Neuronal stem cell (in vitro differentiated cells): ENCODE measurements at regions not wholly inside any gene's neighbourhood (a gene's known extent, or its start where the extent isn't known, plus 50 kb on each side); places are given as distances from the start of the nearest gene placed in this dataset.

Experiments
- DNase-seq: peaks from one replicate; pipeline ENCODE4 v3.0.0-alpha.2; 2013; ENCODE audit warnings: low spot score
- H2AFZ ChIP-seq: one replicate; pipeline ENCODE4 v1.6.1; 2013; ENCODE audit warnings: mild to moderate bottlenecking, low read length, inconsistent platforms
- H2AK5ac ChIP-seq: 2 replicates; pipeline ENCODE4 v1.6.1; 2013; ENCODE audit warnings: low read depth, mild to moderate bottlenecking, inconsistent platforms, low read length, moderate library complexity, mixed read lengths
- H2BK120ac ChIP-seq: 2 replicates; pipeline ENCODE4 v1.6.1; 2013; ENCODE audit warnings: low read depth, mild to moderate bottlenecking, inconsistent platforms, low read length, moderate library complexity, mixed read lengths
- H2BK12ac ChIP-seq: one replicate; pipeline ENCODE4 v1.6.1; 2013; ENCODE audit warnings: low read length, inconsistent platforms
- H2BK15ac ChIP-seq: 2 replicates; pipeline ENCODE4 v1.6.1; 2013; ENCODE audit warnings: mild to moderate bottlenecking, low read length, inconsistent platforms, mixed read lengths
- H2BK5ac ChIP-seq: one replicate; pipeline ENCODE4 v1.6.1; 2013; ENCODE audit warnings: inconsistent platforms, mild to moderate bottlenecking, low read length, moderate library complexity
- H3K14ac ChIP-seq: one replicate; pipeline ENCODE4 v1.6.1; 2013; ENCODE audit warnings: low read length, inconsistent platforms
- H3K18ac ChIP-seq: 2 replicates; pipeline ENCODE4 v1.6.1; 2013; ENCODE audit warnings: low read length, inconsistent platforms
- H3K23ac ChIP-seq: 2 replicates; pipeline ENCODE4 v1.6.1; 2013; ENCODE audit warnings: low read depth, mild to moderate bottlenecking, mixed read lengths, low read length, inconsistent platforms; ENCODE audit not compliant: poor library complexity
- H3K27ac ChIP-seq: replicated peaks from 3 replicates; pipeline ENCODE4 v1.5.1; 2013; ENCODE audit warnings: low read length, inconsistent platforms
- H3K27me3 ChIP-seq, 3 experiments: 2 replicates each; pipeline ENCODE4 v1.6.1; 2013; ENCODE audit warnings: low read length in 3 of 3, mild to moderate bottlenecking in 2 of 3, inconsistent platforms in 1 of 3, low read depth in 1 of 3, mixed read lengths in 1 of 3, moderate library complexity in 1 of 3; ENCODE audit not compliant: control insufficient read depth in 3 of 3, insufficient read depth in 3 of 3
- H3K36me3 ChIP-seq, 2 donors: replicated peaks in 1 of 2; 2 replicates each; pipeline ENCODE4 v1.6.1; 2013; ENCODE audit warnings: low read length in 2 of 2; ENCODE audit not compliant: control insufficient read depth in 2 of 2, insufficient read depth in 2 of 2
- H3K4ac ChIP-seq: 2 replicates; pipeline ENCODE4 v1.6.1; 2013; ENCODE audit warnings: inconsistent platforms, mild to moderate bottlenecking, low read length, moderate library complexity
- H3K4me1 ChIP-seq, 2 donors: 1 replicate in 1 of 2; 2 replicates in 1 of 2; pipeline ENCODE4 v1.6.1; 2013; ENCODE audit warnings: low read length in 2 of 2, low read depth in 1 of 2; ENCODE audit not compliant: control insufficient read depth in 2 of 2, insufficient read depth in 1 of 2
- H3K4me2 ChIP-seq: one replicate; pipeline ENCODE4 v1.6.1; 2013; ENCODE audit warnings: mild to moderate bottlenecking, low read length, inconsistent platforms; ENCODE audit not compliant: insufficient read depth, poor library complexity, severe bottlenecking
- H3K4me3 ChIP-seq, 2 donors: 2 replicates each; pipeline ENCODE4 v1.5.1; 2013; ENCODE audit warnings: low read length in 2 of 2, mild to moderate bottlenecking in 2 of 2, inconsistent platforms in 1 of 2, moderate library complexity in 1 of 2
- H3K79me1 ChIP-seq: one replicate; pipeline ENCODE4 v1.6.1; 2013; ENCODE audit warnings: low read depth, mild to moderate bottlenecking, inconsistent platforms, low read length, moderate library complexity
- H3K9ac ChIP-seq: one replicate; pipeline ENCODE4 v1.6.1; 2013; ENCODE audit warnings: mild to moderate bottlenecking, low read depth, low read length, inconsistent platforms; ENCODE audit not compliant: poor library complexity
- H3K9me3 ChIP-seq, 2 donors: replicated peaks in 1 of 2; 2 replicates each; pipeline versions ENCODE3 to v1.6.1; 2013; ENCODE audit warnings: low read length in 2 of 2, mild to moderate bottlenecking in 2 of 2, inconsistent platforms in 1 of 2, low read depth in 1 of 2, mixed read lengths in 1 of 2, moderate library complexity in 1 of 2; ENCODE audit not compliant: control insufficient read depth in 2 of 2, insufficient read depth in 1 of 2
- H4K8ac ChIP-seq: one replicate; pipeline ENCODE4 v1.6.1; 2013; ENCODE audit warnings: low read depth, mild to moderate bottlenecking, inconsistent platforms, low read length, moderate library complexity
- H4K91ac ChIP-seq: one replicate; pipeline ENCODE4 v1.6.1; 2013; ENCODE audit warnings: low read length, low read depth, mild to moderate bottlenecking, inconsistent platforms; ENCODE audit not compliant: poor library complexity
- WGBS, 2 donors: extraction: QIAGEN DNeasy Blood & Tissue Kit; methylation state at CpG; one replicate each; pipeline ENCODE4 v1.1.7; 2013; ENCODE audit warnings: missing lambda C conversion rate in 2 of 2, mixed read lengths in 1 of 2; ENCODE audit not compliant: insufficient read length in 2 of 2, insufficient replicate concordance in 1 of 2; ENCODE audit errors: extremely low coverage in 2 of 2; 5-methylcytosine and 5-hydroxymethylcytosine counted together

- H3K9me3 ChIP-seq: no peaks in the 10 kb centered on the region
- no peak overlapping the region for H3K9ac ChIP-seq
- no peaks in the 10 kb centered on the region for H3K36me3 ChIP-seq
- no peak overlapping the region for H2BK120ac ChIP-seq
- no peaks in the 10 kb centered on the region for H3K4me1 ChIP-seq
- no peak overlapping the region for H2BK12ac ChIP-seq
- no peak overlapping the region for H2BK5ac ChIP-seq
- WGBS, 2 donors: no CpG with 5 or more reads among the region's 2 CpGs
- no peak overlapping the region for H4K8ac ChIP-seq
- H3K18ac ChIP-seq: no peak overlapping the region
- no peak overlapping the region for H2AK5ac ChIP-seq
- no peak overlapping the region for H3K4me3 ChIP-seq
- no peak for DNase-seq
- H3K4ac ChIP-seq: no peak overlapping the region
- H3K4me2 ChIP-seq: no peak overlapping the region
- no peak overlapping the region for H4K91ac ChIP-seq
- H2AFZ ChIP-seq: no peak overlapping the region
- H3K79me1 ChIP-seq: no peaks in the 10 kb centered on the region
- H2BK15ac ChIP-seq: no peak overlapping the region
- H3K27me3 ChIP-seq: no peaks in the 10 kb centered on the region
- no peak overlapping the region for H3K23ac ChIP-seq
- no peak overlapping the region for H3K27ac ChIP-seq
- H3K14ac ChIP-seq: no peak overlapping the region
Observed at GRCh38 chr16:49953090-49953489, 71.9 kb upstream of the CNEP1R1 start.

- no peaks in the 10 kb centered on the region for H3K79me1 ChIP-seq
- no peaks in the 10 kb centered on the region for H3K36me3 ChIP-seq
- no peak overlapping the region for H2BK15ac ChIP-seq
- H3K14ac ChIP-seq: no peak overlapping the region
- H2BK5ac ChIP-seq: no peak overlapping the region
- no peak overlapping the region for H3K4ac ChIP-seq
- WGBS, 2 donors: no CpG with 5 or more reads among the region's 1 CpG
- H3K4me1 ChIP-seq: peaks cover 0 to 2% of the 10 kb centered on the region in 2 donors
- H3K23ac ChIP-seq: no peak overlapping the region
- peaks cover 0 to 10% (median 2%) of the 10 kb centered on the region in 3 experiments for H3K27me3 ChIP-seq
- no peak overlapping the region for H4K8ac ChIP-seq
- no peak overlapping the region for H2BK120ac ChIP-seq
- H2AFZ ChIP-seq: peak overlapping the region; percentile 45
- no peak overlapping the region for H3K18ac ChIP-seq
- H3K9ac ChIP-seq: no peak overlapping the region
- H2AK5ac ChIP-seq: no peak overlapping the region
- DNase-seq: no peak
- no peak overlapping the region for H4K91ac ChIP-seq
- H3K27ac ChIP-seq: no peak overlapping the region
- no peak overlapping the region for H2BK12ac ChIP-seq
- no peak overlapping the region for H3K4me3 ChIP-seq
- no peaks in the 10 kb centered on the region for H3K9me3 ChIP-seq
- no peak overlapping the region for H3K4me2 ChIP-seq
Observed at GRCh38 chr16:49955858-49956257, 69.2 kb upstream of the CNEP1R1 start.

- DNase-seq: no peak
- no peak overlapping the region for H3K27ac ChIP-seq
- no peak overlapping the region for H2AFZ ChIP-seq
- H4K8ac ChIP-seq: no peak overlapping the region
- no peak overlapping the region for H3K9ac ChIP-seq
- no peak overlapping the region for H3K4ac ChIP-seq
- no peak overlapping the region for H3K23ac ChIP-seq
- no peak overlapping the region for H2BK120ac ChIP-seq
- no peak overlapping the region for H4K91ac ChIP-seq
- H2AK5ac ChIP-seq: no peak overlapping the region
- H3K4me1 ChIP-seq: peaks cover 0 to 2% of the 10 kb centered on the region in 2 donors
- no peaks in the 10 kb centered on the region for H3K79me1 ChIP-seq
- H3K4me2 ChIP-seq: no peak overlapping the region
- H3K27me3 ChIP-seq: peaks cover 0 to 10% (median 2%) of the 10 kb centered on the region in 3 experiments
- H2BK5ac ChIP-seq: no peak overlapping the region
- no peaks in the 10 kb centered on the region for H3K36me3 ChIP-seq
- H2BK15ac ChIP-seq: no peak overlapping the region
- no CpG with 5 or more reads among the region's 4 CpGs for WGBS, 2 donors
- no peak overlapping the region for H3K14ac ChIP-seq
- no peaks in the 10 kb centered on the region for H3K9me3 ChIP-seq
- no peak overlapping the region for H2BK12ac ChIP-seq
- H3K18ac ChIP-seq: no peak overlapping the region
- no peak overlapping the region for H3K4me3 ChIP-seq
Observed at GRCh38 chr16:49956915-49957314, 68.1 kb upstream of the CNEP1R1 start.

- Histone ChIP-seq H2AFZ (no peak overlapping the region), H2BK12ac (no peak overlapping the region), H3K27me3 (peaks cover 0 to 10% (median 2%) of the 10 kb centered on the region in 3 experiments), H2AK5ac (no peak overlapping the region), H3K18ac (no peak overlapping the region), H3K4me1 (peaks cover 0 to 2% of the 10 kb centered on the region in 2 donors), H2BK15ac (no peak overlapping the region), H4K91ac (no peak overlapping the region), H3K14ac (no peak overlapping the region), H2BK5ac (no peak overlapping the region), H3K9me3 (no peaks in the 10 kb centered on the region), H3K23ac (no peak overlapping the region), H3K4me2 (no peak overlapping the region), H3K9ac (no peak overlapping the region), H3K36me3 (no peaks in the 10 kb centered on the region), H2BK120ac (no peak overlapping the region), H3K79me1 (no peaks in the 10 kb centered on the region), H3K4me3 (no peak overlapping the region), H3K27ac (no peak overlapping the region), H4K8ac (no peak overlapping the region), H3K4ac (no peak overlapping the region)
- DNase-seq: no peak
- WGBS, 2 donors: no CpG with 5 or more reads among the region's 3 CpGs
Observed at GRCh38 chr16:49958448-49958847, 66.6 kb upstream of the CNEP1R1 start.
